WTC11 (cell line): ENCODE measurements at regions not wholly inside any gene's neighbourhood (a gene's known extent, or its start where the extent isn't known, plus 50 kb on each side); places are given as distances from the start of the nearest gene placed in this dataset.

Experiments used
- ATAC-seq: fragments of 200-7000 bp; cut with Tn5 transposase; 2 replicates; pipeline ENCODE4 v1.10.0; 2021; ENCODE audit warnings: mild to moderate bottlenecking, moderate library complexity
- CTCF ChIA-PET: fragments of 300-600 bp; sonication (Branson Sonifier 250); formaldehyde crosslinking; loops from one replicate; lab custom pipeline; 2021; ENCODE audit warnings: antibody characterized with exemption; lab: Charles Lee
- POLR2A ChIA-PET: fragments of 350-600 bp; sonication (Branson Sonifier 250); formaldehyde crosslinking; loops from one replicate; lab custom pipeline; 2021; ENCODE audit warnings: antibody characterized with exemption; lab: Charles Lee
- DNase-seq: peaks from one replicate; pipeline ENCODE4 v3.0.0; 2021; ENCODE audit warnings: low spot score
- H3K27ac Mint-ChIP-seq: 2 replicates; pipeline ENCODE4 v1.8.0; 2021; ENCODE audit warnings: mixed read lengths
- H3K27me3 Mint-ChIP-seq: 2 replicates; pipeline ENCODE4 v1.8.0; 2021; ENCODE audit warnings: low read depth, mild to moderate bottlenecking, moderate library complexity, mixed read lengths
- H3K36me3 Mint-ChIP-seq: 2 replicates; pipeline ENCODE4 v1.8.0; 2021; ENCODE audit warnings: mixed read lengths
- H3K4me1 Mint-ChIP-seq: 2 replicates; pipeline ENCODE4 v1.8.0; 2022; ENCODE audit warnings: mixed read lengths
- H3K4me3 Mint-ChIP-seq: 2 replicates; pipeline ENCODE4 v1.8.0; 2021; ENCODE audit warnings: mild to moderate bottlenecking, moderate library complexity, mixed read lengths
- H3K9me3 Mint-ChIP-seq: 2 replicates; pipeline ENCODE4 v1.8.0; 2021; ENCODE audit warnings: mixed read lengths
- AR ChIP-seq: fragments of 250-450 bp; sonication (Bioruptor Pico); IDR thresholded peaks from 2 replicates; pipeline ENCODE4 v1.9.0; 2021; ENCODE audit warnings: mild to moderate bottlenecking
- E2F4 ChIP-seq: sonication (generic); formaldehyde crosslinking; IDR thresholded peaks from 2 replicates; pipeline ENCODE4 v1.8.1; 2022; ENCODE audit warnings: low read depth, mild to moderate bottlenecking, moderate library complexity, missing genetic modification reagents, borderline replicate concordance
- E2F5 ChIP-seq: sonication (generic); formaldehyde crosslinking; IDR thresholded peaks from 2 replicates; pipeline ENCODE4 v1.8.1; 2022; ENCODE audit warnings: mild to moderate bottlenecking, moderate library complexity, missing genetic modification reagents
- FOXJ3 ChIP-seq: sonication (generic); formaldehyde crosslinking; IDR thresholded peaks from 2 replicates; pipeline ENCODE4 v1.9.0; 2021; ENCODE audit warnings: missing genetic modification reagents, mild to moderate bottlenecking, borderline replicate concordance
- GRHL2 ChIP-seq: fragments of 250-450 bp; sonication (Bioruptor Pico); IDR thresholded peaks from 2 replicates; pipeline ENCODE4 v1.8.0; 2022; ENCODE audit warnings: mild to moderate bottlenecking, moderate library complexity; ENCODE audit not compliant: insufficient replicate concordance, severe bottlenecking
- JAZF1 ChIP-seq: fragments of 250-450 bp; sonication (Bioruptor Pico); IDR thresholded peaks from 2 replicates; pipeline ENCODE4 v1.9.0; 2021; ENCODE audit warnings: moderate library complexity, mild to moderate bottlenecking, inconsistent platforms
- MLX ChIP-seq: sonication (generic); formaldehyde crosslinking; IDR thresholded peaks from 2 replicates; pipeline ENCODE4 v1.8.1; 2023; ENCODE audit warnings: mild to moderate bottlenecking, missing genetic modification reagents, moderate library complexity
- NR1H2 ChIP-seq: sonication (generic); formaldehyde crosslinking; IDR thresholded peaks from 2 replicates; pipeline ENCODE4 v1.9.0; 2021; ENCODE audit warnings: mild to moderate bottlenecking, moderate library complexity, missing genetic modification reagents
- NR3C1 ChIP-seq: sonication (generic); formaldehyde crosslinking; conservative IDR thresholded peaks from 2 replicates; pipeline ENCODE4 v1.8.1; 2023; ENCODE audit warnings: low read depth, mild to moderate bottlenecking, missing genetic modification reagents
- RORB ChIP-seq: fragments of 250-450 bp; sonication (Bioruptor Pico); IDR thresholded peaks from 2 replicates; pipeline ENCODE4 v1.9.0; 2021; ENCODE audit warnings: mild to moderate bottlenecking
- ZNF138 ChIP-seq: sonication (generic); formaldehyde crosslinking; conservative IDR thresholded peaks from 2 replicates; pipeline ENCODE4 v1.8.1; 2022; ENCODE audit warnings: mild to moderate bottlenecking, moderate library complexity, missing genetic modification reagents
- ZNF219 ChIP-seq: sonication (generic); formaldehyde crosslinking; IDR thresholded peaks from 2 replicates; pipeline ENCODE4 v1.8.0; 2023; ENCODE audit warnings: missing genetic modification reagents, mild to moderate bottlenecking, borderline replicate concordance
- ZNF263 ChIP-seq: sonication (generic); formaldehyde crosslinking; IDR thresholded peaks from 2 replicates; pipeline ENCODE4 v1.8.1; 2022; ENCODE audit warnings: low read depth, mild to moderate bottlenecking, moderate library complexity, missing genetic modification reagents
- ZNF317 ChIP-seq: sonication (generic); formaldehyde crosslinking; IDR thresholded peaks from 2 replicates; pipeline ENCODE4 v1.8.1; 2023; ENCODE audit warnings: low read depth, mild to moderate bottlenecking, moderate library complexity, missing genetic modification reagents, borderline replicate concordance
- ZNF396 ChIP-seq: fragments of 250-450 bp; sonication (Bioruptor Pico); IDR thresholded peaks from 2 replicates; pipeline ENCODE4 v1.8.0; 2021; ENCODE audit warnings: mild to moderate bottlenecking, moderate library complexity, borderline replicate concordance
- ZNF416 ChIP-seq: fragments of 250-450 bp; sonication (Bioruptor Pico); IDR thresholded peaks from 2 replicates; pipeline ENCODE4 v1.9.0; 2021; ENCODE audit warnings: mild to moderate bottlenecking, inconsistent platforms
- TF ChIP-seq, protein P1 (sequence below): sonication (generic); formaldehyde crosslinking; IDR thresholded peaks from 2 replicates; pipeline ENCODE4 v1.8.0; 2022; ENCODE audit warnings: mild to moderate bottlenecking, missing genetic modification reagents
- TF ChIP-seq, protein P2 (sequence below): sonication (generic); formaldehyde crosslinking; IDR thresholded peaks from 2 replicates; pipeline ENCODE4 v1.8.0; 2022; ENCODE audit warnings: mild to moderate bottlenecking, missing genetic modification reagents
- TF ChIP-seq, protein P3 (sequence below): sonication (generic); formaldehyde crosslinking; IDR thresholded peaks from 2 replicates; pipeline ENCODE4 v1.8.0; 2022; ENCODE audit warnings: mild to moderate bottlenecking, missing genetic modification reagents
- TF ChIP-seq, protein P4 (sequence below): fragments of 250-450 bp; sonication (Bioruptor Pico); IDR thresholded peaks from 2 replicates; pipeline ENCODE4 v2.1.2; 2022; ENCODE audit warnings: mild to moderate bottlenecking, moderate library complexity

- TF ChIP-seq ZNF219 (CRISPR knock-in tag) (no peak), ZNF416 (no peak), ZNF263 (CRISPR knock-in tag) (no peak), ZNF138 (no peak), E2F4 (CRISPR knock-in tag) (no peak), GRHL2 (CRISPR knock-in tag) (no peak), E2F5 (no peak)
- TF ChIP-seq, protein P1, sequence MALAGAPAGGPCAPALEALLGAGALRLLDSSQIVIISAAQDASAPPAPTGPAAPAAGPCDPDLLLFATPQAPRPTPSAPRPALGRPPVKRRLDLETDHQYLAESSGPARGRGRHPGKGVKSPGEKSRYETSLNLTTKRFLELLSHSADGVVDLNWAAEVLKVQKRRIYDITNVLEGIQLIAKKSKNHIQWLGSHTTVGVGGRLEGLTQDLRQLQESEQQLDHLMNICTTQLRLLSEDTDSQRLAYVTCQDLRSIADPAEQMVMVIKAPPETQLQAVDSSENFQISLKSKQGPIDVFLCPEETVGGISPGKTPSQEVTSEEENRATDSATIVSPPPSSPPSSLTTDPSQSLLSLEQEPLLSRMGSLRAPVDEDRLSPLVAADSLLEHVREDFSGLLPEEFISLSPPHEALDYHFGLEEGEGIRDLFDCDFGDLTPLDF (CRISPR knock-in tag): no peak
- TF ChIP-seq, all 79 proteins: peak for 0
These were observed 164.3 kb downstream of the RPS12 start (continued) for GRCh38 chr6:132978685-132979084.

DNA sequence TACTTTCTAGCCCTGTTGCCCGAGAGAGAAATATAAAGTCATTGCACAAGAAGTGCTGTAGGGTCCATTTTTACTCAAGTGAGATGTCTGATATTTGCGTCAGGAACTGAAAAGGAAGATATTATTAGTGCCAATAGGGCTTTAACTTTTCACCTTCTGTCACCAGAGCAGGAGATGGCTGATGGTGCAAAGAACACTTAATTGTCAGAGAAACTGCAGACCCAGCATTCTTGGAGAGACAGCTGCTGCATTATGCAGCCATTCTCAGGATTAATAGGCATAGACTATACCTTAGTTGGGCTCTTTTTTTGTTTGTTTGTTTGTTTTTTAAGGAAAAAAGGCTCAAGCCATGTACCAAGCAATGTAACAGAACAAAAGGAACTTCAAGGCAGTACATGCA, 179.4 kb downstream of the RPS12 start:
- no peak overlapping the region for H3K4me3 Mint-ChIP-seq
- POLR2A ChIA-PET: no interaction called here
- CTCF ChIA-PET: no interaction called here
- TF ChIP-seq ZNF396 (no peak), E2F4 (CRISPR knock-in tag) (no peak), ZNF317 (CRISPR knock-in tag) (no peak), NR1H2 (CRISPR knock-in tag) (no peak), FOXJ3 (CRISPR knock-in tag) (no peak), ZNF138 (no peak), RORB (no peak)
- TF ChIP-seq, protein P2, sequence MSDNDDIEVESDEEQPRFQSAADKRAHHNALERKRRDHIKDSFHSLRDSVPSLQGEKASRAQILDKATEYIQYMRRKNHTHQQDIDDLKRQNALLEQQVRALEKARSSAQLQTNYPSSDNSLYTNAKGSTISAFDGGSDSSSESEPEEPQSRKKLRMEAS (CRISPR knock-in tag): no peak
- TF ChIP-seq, protein P3, sequence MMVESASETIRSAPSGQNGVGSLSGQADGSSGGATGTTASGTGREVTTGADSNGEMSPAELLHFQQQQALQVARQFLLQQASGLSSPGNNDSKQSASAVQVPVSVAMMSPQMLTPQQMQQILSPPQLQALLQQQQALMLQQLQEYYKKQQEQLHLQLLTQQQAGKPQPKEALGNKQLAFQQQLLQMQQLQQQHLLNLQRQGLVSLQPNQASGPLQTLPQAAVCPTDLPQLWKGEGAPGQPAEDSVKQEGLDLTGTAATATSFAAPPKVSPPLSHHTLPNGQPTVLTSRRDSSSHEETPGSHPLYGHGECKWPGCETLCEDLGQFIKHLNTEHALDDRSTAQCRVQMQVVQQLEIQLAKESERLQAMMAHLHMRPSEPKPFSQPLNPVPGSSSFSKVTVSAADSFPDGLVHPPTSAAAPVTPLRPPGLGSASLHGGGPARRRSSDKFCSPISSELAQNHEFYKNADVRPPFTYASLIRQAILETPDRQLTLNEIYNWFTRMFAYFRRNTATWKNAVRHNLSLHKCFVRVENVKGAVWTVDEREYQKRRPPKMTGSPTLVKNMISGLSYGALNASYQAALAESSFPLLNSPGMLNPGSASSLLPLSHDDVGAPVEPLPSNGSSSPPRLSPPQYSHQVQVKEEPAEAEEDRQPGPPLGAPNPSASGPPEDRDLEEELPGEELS: no peak
- TF ChIP-seq, all 79 proteins: peak for 0
- Mint-ChIP-seq H3K36me3 (no peaks in the 10 kb centered on the region), H3K27ac (no peak overlapping the region), H3K4me1 (no peaks in the 10 kb centered on the region), H3K27me3 (no peaks in the 10 kb centered on the region), H3K9me3 (peaks cover 15% of the 10 kb centered on the region; the same call in 1 of the 2 replicates)
- DNase-seq: no peak
- no peak for ATAC-seq

GRCh38 chr6:132995009-132995408, 180.6 kb downstream of the RPS12 start:
- Mint-ChIP-seq H3K9me3 (peaks cover 13% of the 10 kb centered on the region; the same call in 1 of the 2 replicates), H3K4me1 (peaks cover 2% of the 10 kb centered on the region; the same call in 1 of the 2 replicates), H3K4me3 (no peak overlapping the region), H3K27ac (no peak overlapping the region), H3K36me3 (no peaks in the 10 kb centered on the region), H3K27me3 (no peaks in the 10 kb centered on the region)
- DNase-seq (no peak), ATAC-seq (no peak)
- POLR2A ChIA-PET: no interaction called here
- CTCF ChIA-PET: no interaction called here
- TF ChIP-seq JAZF1 (CRISPR knock-in tag) (no peak), AR (CRISPR knock-in tag) (no peak), ZNF416 (no peak), E2F4 (CRISPR knock-in tag) (no peak), NR3C1 (CRISPR knock-in tag) (no peak), MLX (no peak)
- TF ChIP-seq, protein P4, sequence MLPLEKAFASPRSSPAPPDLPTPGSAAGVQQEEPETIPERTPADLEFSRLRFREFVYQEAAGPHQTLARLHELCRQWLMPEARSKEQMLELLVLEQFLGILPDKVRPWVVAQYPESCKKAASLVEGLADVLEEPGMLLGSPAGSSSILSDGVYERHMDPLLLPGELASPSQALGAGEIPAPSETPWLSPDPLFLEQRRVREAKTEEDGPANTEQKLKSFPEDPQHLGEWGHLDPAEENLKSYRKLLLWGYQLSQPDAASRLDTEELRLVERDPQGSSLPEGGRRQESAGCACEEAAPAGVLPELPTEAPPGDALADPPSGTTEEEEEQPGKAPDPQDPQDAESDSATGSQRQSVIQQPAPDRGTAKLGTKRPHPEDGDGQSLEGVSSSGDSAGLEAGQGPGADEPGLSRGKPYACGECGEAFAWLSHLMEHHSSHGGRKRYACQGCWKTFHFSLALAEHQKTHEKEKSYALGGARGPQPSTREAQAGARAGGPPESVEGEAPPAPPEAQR (CRISPR knock-in tag): no peak
